ENCODE measurements at regions not wholly inside any gene's neighbourhood (a gene's known extent, or its start where the extent isn't known, plus 50 kb on each side); places are given as distances from the start of the nearest gene placed in this dataset.

GRCh38 chr4:154132406-154132805, 343.5 kb upstream of the SFRP2 start:
- Mint-ChIP-seq H3K27me3 (ENCODE audit: insufficient read depth, low read depth, poor library complexity) (peaks cover 9% of the 10 kb centered on the region), H3K36me3 (ENCODE audit: low read depth) (peaks cover 5% of the 10 kb centered on the region; the same call in 1 of the 3 replicates)
- no peaks in the 10 kb centered on the region for H3K27me3 ChIP-seq (ENCODE audit: insufficient read depth)

More at GRCh38 chr4:154132406-154132805, 343.5 kb upstream of the SFRP2 start:
- Histone ChIP-seq H3K4me1 (ENCODE audit: insufficient read depth) (no peaks in the 10 kb centered on the region), H3K9me2 (ENCODE audit: insufficient read depth) (peaks cover 10% of the 10 kb centered on the region), H3K79me2 (replicated peaks; ENCODE audit: insufficient read depth) (no peaks in the 10 kb centered on the region), H3K27ac (ENCODE audit: low read depth) (no peak overlapping the region), H2AFZ (no peak overlapping the region), H3F3A (replicated peaks; ENCODE audit: low read depth) (no peaks in the 10 kb centered on the region), H3K4me3 (no peak overlapping the region), H3K36me3 (ENCODE audit: insufficient read depth) (no peaks in the 10 kb centered on the region), H3K4me2 (no peak overlapping the region), H4K20me1 (replicated peaks; ENCODE audit: insufficient read depth) (no peaks in the 10 kb centered on the region)
- no peak overlapping the region for H3K27ac Mint-ChIP-seq
- ATAC-seq (no peak), DNase-seq (ENCODE audit: low spot score) (no peak)
- no peak for TF ChIP-seq ZNF462 (CRISPR knock-in tag; IDR thresholded peaks at IDR 0.05)
- no peak for TF ChIP-seq REST (IDR thresholded peaks at IDR 0.05; ENCODE audit: unreplicated experiment)
- no peak for TF ChIP-seq JUNB (IDR thresholded peaks at IDR 0.05; ENCODE audit: unreplicated experiment)
- TF ChIP-seq ZNF331 (CRISPR knock-in tag; IDR thresholded peaks at IDR 0.05; ENCODE audit: low read depth): no peak
- TF ChIP-seq NANOG (IDR thresholded peaks at IDR 0.05; ENCODE audit: borderline replicate concordance): no peak
- TF ChIP-seq EZH2phosphoT487 (IDR thresholded peaks at IDR 0.05; ENCODE audit: unreplicated experiment): no peak
- no peak for TF ChIP-seq POLR2AphosphoS5 (IDR thresholded peaks at IDR 0.05; ENCODE audit: low read depth)
- no peak for TF ChIP-seq STAT1 (IDR thresholded peaks at IDR 0.05; ENCODE audit: unreplicated experiment)
- no peak for TF ChIP-seq CREB1 (CRISPR knock-in tag; IDR thresholded peaks at IDR 0.05; ENCODE audit: low read depth)
- no peak for TF ChIP-seq CTCF (conservative IDR thresholded peaks at IDR 0.05; ENCODE audit: low read depth in 2 of 2)
- no peak for TF ChIP-seq ETS1 (IDR thresholded peaks at IDR 0.05)
- no peak for TF ChIP-seq ZNF114 (CRISPR knock-in tag; IDR thresholded peaks at IDR 0.05)
- no peak for TF ChIP-seq EZH2 (IDR thresholded peaks at IDR 0.05; ENCODE audit: low read depth, unreplicated experiment)
- H3K4me1 Mint-ChIP-seq: peaks cover 9% of the 10 kb centered on the region; the same call in 2 of the 3 replicates
- peaks cover 11% of the 10 kb centered on the region for H3K9me3 Mint-ChIP-seq
- no peak overlapping the region for H3K4me3 Mint-ChIP-seq
